ENCODE measurements at regions not wholly inside any gene's neighbourhood (a gene's known extent, or its start where the extent isn't known, plus 50 kb on each side); places are given as distances from the start of the nearest gene placed in this dataset.

DNA sequence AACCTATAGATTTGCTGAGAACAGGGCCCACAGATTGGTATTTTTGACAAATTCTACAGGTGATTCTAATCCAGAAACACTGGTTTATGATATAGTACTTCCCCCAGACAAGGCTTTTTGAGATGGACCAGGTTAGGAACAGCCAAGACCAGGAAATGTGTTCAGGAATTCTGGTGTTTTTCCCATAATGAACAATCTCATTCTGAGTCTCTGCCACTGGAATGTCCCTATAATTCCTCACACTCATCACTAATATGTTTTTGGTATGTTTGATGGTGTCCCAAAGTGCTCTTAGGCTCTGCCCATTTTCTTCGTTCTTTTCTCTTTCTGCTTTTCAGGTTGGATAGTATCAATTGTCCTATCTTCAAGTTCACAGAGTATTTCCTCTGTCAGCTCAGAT lies 107.2 kb upstream of the IGFBP3 start:
- DNase-seq: no peak

DNA sequence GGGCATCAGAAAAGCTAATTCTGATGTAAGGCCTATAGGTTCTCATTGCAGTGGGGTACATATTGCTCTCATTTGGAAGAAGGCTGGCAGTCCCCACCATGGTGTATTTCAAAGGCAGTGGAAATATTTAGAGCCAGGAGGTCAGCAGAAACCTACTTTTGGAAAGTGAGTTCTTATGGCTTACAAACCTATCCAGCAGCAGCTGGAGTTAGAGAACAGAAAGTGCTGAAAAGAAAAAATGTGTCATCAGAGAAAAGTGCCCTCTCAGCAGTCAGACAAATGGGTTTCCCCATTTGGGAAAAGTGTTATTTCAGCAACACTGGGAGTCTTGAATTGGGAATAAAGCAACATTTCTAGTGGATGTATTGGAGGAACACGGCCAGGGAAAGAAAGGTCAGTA lies 105.7 kb upstream of the IGFBP3 start:
- no peak for DNase-seq

DNA sequence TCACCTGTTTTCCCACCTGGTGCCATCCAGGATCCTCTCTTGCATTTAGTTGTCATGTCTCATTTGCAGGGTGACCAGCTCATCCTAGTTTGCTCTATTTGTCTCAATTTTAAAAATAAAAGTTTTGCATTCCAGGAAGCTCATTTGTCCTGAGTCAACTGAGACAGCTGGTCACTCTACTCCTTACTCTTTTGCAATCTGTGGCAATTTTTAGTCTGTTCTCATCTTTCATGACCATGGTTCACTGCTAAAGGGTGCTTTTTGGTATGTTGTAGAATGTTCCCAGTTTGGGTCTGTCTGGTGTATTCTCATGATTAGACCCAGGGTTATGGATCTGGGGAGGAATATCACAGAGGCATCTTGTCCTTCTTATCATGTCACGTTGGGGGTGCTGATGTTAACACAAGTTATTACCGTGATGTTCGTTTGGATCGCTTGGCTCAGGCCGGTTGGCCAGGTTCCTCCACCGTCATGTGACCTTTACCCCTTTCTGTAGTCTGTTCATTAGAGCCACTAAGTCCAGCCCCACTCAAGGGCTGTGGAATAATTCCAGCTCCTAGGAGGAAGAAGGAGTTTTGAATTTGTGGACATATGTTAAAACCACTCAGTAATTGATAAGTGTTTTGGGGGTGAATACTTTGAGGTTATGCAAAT lies 103.3 kb upstream of the IGFBP3 start:
- DNase-seq: no peak

- DNase-seq: no peak
Measured at GRCh38 chr7:46022397-46022796, 101.3 kb upstream of the IGFBP3 start.

DNA sequence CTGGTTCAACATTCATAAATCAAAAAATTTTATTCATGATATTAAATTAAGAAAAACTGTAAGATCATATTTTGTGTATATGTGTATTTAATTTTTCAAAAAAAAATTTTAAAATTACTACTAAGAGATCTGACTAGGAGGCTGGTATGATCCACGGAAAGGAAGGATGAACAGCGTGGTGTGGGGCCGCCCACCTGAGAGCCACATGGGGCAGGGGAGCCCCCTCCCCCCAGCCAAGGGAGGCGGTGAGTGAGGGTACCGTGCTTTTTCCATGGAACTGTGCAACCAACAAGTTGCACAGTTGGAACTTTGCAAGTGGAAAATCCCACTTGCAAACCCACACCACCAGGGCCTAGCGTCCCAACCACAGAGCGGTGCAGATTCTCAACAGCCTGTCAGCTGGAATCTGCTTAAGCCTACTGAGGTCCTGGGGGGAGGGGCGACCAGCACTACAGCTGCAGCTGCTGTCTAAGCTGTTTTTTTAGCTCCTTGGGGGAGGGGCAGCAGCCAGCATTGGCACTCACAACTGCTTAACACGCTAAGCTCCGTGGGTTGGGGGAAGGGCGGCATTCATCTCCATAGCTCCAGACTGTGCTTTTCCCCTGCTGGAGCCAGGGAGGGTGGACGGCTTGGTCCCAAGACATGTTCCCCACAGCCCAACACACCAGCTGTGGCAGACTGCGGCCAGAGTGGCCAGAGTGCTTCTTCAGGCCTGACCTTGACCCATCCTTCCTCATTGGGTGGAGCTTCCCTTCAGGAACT lies 94.2 kb upstream of the IGFBP3 start:
- DNase-seq: peak; percentile 94

DNA sequence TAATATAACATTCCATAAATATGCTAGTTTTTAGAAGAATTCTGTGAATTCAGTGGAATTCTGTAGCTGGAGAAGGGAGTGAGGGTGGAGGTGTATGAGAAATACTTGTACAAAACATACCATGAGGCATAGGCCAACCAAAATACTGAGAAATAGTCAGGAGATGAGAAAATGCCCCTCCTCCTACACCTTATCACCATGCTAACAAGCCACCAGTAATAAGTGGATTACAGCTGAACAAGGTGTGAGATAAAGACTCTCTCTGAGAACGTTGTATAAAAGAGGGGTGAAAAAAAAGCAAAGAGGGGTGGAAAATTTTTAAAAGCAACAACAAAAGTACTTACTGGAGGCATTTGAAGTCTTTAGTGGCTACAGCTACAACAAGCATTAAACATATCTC lies 90.4 kb upstream of the IGFBP3 start:
- DNase-seq: no peak

DNA sequence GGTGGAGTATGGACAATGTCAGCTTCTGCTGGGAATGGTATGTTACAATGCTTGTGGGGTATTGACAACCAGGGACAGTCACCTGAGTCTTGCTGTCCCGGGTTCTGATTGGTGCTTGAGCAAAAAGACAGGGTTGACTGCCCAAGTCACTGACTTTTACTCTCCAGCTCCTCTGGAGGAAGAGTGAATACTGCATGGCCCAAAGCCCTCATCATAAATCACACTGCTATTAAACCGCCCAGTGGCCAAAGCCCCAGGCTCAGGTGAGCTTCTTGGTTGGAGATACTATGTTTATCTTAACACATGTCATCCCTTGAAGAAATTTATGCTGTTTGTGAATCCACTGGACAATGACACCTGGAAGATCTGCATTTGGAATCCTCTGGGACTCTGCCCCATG lies 90.0 kb upstream of the IGFBP3 start:
- DNase-seq: no peak

- no peak for DNase-seq
Measured at GRCh38 chr7:46009211-46009610, 88.1 kb upstream of the IGFBP3 start.

DNA sequence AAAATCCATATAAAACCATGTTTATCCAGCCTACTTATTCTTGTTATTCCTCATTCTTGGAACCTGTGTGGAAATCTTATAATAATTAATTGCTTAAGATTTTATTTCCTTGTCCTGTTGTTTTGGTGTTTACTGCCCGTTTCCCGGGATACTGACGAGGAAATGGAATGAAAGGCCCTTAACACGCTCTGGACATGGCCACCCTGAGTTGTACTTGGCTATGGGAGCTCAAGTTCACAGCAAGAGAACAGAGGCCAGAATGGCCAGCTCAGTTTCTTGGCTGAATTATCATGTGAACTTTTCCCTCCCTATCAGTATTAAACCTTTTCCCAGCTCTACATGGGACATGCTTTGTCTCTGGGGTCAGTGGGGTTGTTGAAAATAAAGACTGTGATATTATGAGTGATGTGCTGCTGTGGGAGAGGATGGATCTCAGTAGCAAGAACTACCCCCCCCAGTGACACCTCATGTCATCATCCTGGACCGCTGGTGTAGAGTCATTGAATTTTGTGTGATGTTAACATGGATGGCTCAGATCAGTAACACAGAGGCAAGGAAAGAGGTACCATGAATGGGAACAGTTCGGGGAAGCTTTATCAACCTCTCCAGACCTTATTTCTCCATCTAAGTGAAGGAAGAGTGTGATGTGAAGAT lies 87.0 kb upstream of the IGFBP3 start:
- DNase-seq: no peak

- DNase-seq: no peak
Measured at GRCh38 chr7:46007194-46007593, 86.1 kb upstream of the IGFBP3 start.

- no peak for DNase-seq
Measured at GRCh38 chr7:46006723-46007122, 85.7 kb upstream of the IGFBP3 start.

GRCh38 chr7:46006212-46006611 lies 85.1 kb upstream of the IGFBP3 start:
- no peak for DNase-seq

DNA sequence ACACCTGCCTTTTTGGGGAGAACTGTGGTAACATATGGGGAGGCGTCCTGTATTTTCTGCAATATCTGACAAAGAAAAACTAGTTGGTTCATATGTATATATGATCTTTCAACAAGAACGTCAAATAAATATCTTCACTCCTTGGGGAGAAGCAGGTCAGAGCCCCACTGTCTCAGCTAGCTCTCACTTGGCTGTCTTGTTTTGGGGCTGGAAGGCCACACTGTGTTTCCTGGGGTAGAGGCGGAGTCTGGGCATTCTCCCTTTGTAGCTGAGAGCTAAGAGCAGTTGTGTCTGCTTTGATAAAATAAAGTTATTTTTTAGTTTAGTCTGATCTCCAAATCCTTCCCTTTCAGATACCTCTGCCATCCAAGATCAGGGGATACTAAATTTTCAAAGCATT lies 83.9 kb upstream of the IGFBP3 start:
- DNase-seq: no peak

DNA sequence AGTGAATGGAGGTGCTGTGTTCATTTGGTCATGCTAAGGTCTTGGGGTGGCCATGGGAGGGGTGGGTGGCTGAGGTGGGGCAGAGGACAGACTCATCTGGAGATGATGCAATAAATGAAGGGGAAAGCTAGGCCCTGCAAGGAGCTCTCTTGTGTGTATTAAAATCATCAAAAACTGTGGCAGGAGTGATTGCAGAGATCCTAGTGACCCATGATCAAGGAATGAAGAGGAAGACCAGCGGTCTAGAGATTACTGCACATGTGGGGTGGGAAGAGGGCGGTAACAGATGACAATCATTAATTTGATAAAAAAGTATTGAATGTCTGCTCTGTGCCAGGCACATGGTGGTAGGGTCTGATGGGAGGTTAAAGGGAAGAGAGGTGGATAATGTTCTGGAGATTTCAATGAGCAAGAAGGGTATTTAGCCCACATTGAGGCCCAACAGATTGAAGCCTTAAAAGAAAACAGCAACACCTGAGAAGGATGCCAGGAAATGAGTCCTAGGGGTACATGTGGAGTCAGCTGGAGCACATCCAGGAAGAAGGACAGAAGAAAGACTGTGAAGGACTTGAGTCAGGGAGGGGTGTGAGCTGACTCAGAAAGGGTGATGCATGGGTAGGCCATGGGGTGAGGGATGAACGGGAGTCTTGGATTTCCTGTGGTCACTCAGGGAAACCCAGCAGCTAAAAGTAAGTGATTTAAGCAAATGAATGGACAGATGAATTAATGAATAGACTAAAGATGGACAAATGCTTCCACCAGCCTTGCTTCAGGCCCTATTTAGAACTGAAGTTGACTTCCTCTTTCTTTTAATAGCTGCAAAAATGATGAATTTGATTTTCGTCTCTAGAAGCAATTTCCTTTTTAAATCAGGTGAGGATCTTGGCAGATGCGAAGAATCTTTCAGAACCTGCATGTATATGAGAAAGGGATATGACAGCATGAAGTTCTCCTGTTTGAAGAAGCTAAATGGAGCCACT lies 83.1 kb upstream of the IGFBP3 start:
- DNase-seq: no peak

DNA sequence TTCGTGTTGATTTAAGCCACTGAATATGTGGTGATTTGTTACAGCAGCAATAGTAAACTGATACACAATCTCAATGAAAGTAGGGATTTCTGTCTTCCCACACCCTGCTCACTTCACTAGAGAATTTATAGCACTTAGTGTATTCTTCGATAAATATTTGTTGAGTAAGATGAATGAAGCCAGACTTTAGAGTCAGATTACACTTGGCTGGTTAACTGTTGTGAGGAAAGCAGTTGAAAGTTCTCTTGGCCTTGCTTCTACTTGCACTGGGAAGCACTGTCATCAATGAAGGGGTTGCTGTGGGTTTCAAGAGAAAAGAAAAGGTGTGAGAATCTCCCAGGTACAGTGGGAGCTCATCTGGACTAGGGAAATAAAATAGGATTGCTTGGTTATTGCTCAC lies 82.1 kb upstream of the IGFBP3 start:
- DNase-seq: no peak

DNA sequence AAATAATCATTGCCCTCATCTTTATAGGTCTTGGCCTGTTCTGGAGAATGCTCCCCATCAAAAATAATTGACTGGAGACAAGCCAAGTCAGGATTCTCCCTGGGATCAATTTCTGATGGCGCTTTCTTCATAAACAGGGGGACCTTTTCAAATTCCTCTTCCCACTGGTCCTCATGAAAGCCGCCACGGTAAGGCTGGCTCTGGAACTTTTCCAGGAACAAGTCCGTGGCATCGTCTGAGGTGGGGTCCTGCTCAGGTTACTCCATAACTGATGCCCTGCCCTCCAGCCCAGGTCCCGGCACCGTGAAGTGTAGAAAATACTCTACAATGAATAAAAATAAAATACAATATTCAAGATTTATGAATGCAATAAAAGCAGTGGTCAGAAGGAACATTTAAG lies 79.4 kb upstream of the IGFBP3 start:
- no peak for DNase-seq

- no peak for DNase-seq
Measured at GRCh38 chr7:45999541-45999940, 78.5 kb upstream of the IGFBP3 start.

DNA sequence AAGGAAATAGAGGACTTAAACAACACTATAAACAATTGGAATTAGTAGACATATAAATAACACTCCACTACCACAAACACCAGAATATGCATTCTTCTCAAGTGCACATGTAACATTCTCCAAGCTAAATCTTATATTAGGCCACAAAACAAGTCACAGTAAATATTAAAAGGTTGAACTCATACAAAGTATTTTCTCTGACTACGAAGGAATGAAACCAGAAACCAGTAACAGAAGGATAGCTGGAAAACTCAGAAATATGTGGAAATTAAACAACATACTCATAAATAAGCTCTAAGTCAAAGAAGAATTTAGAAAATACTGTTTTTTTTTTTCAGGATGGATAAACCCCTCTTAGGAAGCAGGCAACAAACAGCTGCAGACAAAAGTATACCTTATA lies 77.4 kb upstream of the IGFBP3 start:
- DNase-seq: no peak

DNA sequence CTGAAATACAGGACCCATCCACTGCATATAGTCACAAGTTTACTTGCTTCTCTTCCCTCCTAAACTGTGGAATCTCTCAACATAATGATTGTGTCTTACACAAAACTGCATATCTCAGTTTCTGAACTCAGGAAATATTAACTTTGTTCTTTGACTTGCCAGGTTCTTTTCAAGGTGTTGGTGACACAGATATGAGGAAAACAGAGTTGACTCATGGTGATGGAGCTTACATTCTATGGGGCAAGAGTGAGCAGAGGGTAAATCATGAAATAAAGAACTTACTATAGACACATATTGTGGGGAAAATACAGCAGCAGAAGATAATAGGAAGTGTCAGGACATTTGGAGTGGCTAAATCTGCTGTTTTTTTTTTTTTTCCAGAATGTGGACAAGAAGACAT lies 72.5 kb upstream of the IGFBP3 start:
- DNase-seq: no peak

DNA sequence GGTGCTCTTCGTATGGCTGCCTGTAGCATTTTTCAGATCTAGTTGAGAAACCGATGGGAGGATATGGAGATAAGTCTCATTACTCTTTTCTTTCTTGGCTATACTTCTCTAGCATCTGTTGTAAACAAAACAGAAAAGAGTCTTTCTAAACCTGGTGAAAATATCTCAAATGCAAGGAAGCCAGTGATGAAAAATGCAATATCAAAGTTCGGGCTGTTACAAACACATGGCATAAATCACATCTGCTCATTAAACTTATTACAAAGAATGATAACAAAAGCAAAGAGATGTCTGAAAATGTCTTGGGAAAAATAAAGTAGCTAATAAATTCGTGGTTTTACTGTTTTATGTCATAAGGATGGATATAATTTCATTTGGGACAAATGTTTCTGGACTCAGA lies 71.8 kb upstream of the IGFBP3 start:
- DNase-seq: no peak

GRCh38 chr7:45990276-45990675 lies 69.2 kb upstream of the IGFBP3 start:
- peak; percentile 60 for DNase-seq

GRCh38 chr7:45988405-45989057 lies 67.5 kb upstream of the IGFBP3 start:
- DNase-seq: peak; percentile 17

Measured in islet precursor cell (in vitro differentiated cells).